Stomach (tissue), 4 donors: ENCODE measurements at regions not wholly inside any gene's neighbourhood (a gene's known extent, or its start where the extent isn't known, plus 50 kb on each side); places are given as distances from the start of the nearest gene placed in this dataset.

Experiments used
- CTCF ChIP-seq, 7 experiments: fragments of 450-650 bp in 4 of 7; fragments of 200-600 bp in 3 of 7; sonication (generic) in 3 of 7; IDR thresholded peaks; one replicate each; pipeline ENCODE4 v1.5.1; 2016 to 2019; ENCODE audit warnings: antibody characterized with exemption in 7 of 7, control low read depth in 2 of 7, mild to moderate bottlenecking in 1 of 7
- EP300 ChIP-seq: sonication (generic); formaldehyde crosslinking; IDR thresholded peaks from one replicate; pipeline ENCODE4 v1.6.1; 2017; ENCODE audit warnings: antibody characterized with exemption

DNA sequence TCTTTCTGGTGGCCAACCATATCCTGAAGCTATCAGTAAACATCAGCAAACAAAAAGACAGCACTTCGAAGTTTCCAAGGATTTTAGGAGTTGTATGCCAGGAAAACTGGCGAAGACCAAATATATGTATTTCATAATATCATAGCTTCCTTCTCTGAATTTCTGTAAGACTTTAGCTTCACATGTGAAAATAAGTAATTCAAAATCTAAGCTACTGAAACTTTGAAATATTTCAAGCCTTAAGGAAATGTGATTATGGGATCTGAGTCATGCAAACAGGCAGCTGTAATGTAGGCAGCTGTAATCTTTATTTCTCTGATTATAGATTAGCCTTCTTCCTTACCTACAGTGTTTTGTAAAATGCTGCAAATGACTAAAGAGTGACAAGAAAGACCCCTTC, 70.7 kb upstream of the ANKRD10 start:
- no peak for TF ChIP-seq CTCF (IDR thresholded peaks at IDR 0.05)
- TF ChIP-seq EP300 = no peak
